Lower leg skin (tissue), 4 donors: ENCODE measurements at regions not wholly inside any gene's neighbourhood (a gene's known extent, or its start where the extent isn't known, plus 50 kb on each side); places are given as distances from the start of the nearest gene placed in this dataset.
"Not testable (repeated sequence)": the region's sequence is repeated elsewhere in the genome, so short reads cannot be mapped to it uniquely, and the experiment has no call there.

Experiments used
- DNase-seq, 2 donors: peaks; one replicate each; pipeline ENCODE4 v3.0.0-alpha.2; 2019; ENCODE audit warnings: low spot score in 2 of 2
- H3K4me3 ChIP-seq: fragments of 200-600 bp; sonication (generic); 2 replicates; pipeline ENCODE4 v1.5.1; 2017; ENCODE audit warnings: mild to moderate bottlenecking, low read depth; ENCODE audit not compliant: poor library complexity, severe bottlenecking
- POLR2A ChIP-seq, 2 donors: fragments of 450-650 bp; IDR thresholded peaks; one replicate each; pipeline ENCODE4 v1.6.1; 2016 to 2017; ENCODE audit warnings: antibody characterized with exemption in 2 of 2, mild to moderate bottlenecking in 1 of 2, moderate library complexity in 1 of 2
- WGBS, 2 donors: methylation state at CpG; one replicate each; pipeline ENCODE4 v1.1.5; 2018; 5-methylcytosine and 5-hydroxymethylcytosine counted together
- intact Hi-C: fragments of 100-400 bp; cut with DNase I; formaldehyde crosslinking; loops from one replicate; pipeline ENCODE4 v1.15.0; 2023; ENCODE audit warnings: low total_unique reads
- TF ChIP-seq, protein P1 (sequence below), 3 donors: fragments of 450-650 bp; IDR thresholded peaks; one replicate each; pipeline ENCODE4 v1.5.1; 2016; ENCODE audit warnings: antibody characterized with exemption in 3 of 3, mild to moderate bottlenecking in 3 of 3, moderate library complexity in 2 of 3

DNA sequence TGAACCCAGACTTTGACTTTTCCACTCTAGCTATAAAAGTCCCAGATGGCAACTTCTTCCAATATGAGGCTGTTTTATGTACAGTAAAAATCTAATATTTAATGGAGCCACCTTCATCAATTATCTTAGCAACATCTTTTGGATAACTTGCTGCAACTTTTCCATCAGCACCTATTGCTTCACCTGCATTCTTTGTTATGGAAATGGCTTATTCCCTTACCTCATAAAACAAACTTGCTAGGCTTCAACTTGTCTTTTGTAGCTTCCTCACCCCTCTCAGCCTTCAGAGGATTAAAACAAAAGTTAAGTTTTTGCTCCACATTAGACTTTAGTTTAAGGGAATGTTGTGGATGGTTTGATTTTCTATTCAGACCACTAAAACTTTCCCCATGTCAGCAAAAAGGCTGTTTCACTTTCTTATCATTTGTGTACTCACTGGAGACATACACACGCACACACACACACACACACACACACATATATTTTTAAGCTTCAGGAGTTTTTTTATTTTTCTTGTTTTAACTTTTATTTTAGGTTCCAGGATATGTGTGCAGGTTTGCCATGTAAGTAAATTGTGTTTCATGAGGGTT is 1296.1 kb upstream of the PABPC4L start:
- no peak overlapping the region for H3K4me3 ChIP-seq
- TF ChIP-seq, protein P1, sequence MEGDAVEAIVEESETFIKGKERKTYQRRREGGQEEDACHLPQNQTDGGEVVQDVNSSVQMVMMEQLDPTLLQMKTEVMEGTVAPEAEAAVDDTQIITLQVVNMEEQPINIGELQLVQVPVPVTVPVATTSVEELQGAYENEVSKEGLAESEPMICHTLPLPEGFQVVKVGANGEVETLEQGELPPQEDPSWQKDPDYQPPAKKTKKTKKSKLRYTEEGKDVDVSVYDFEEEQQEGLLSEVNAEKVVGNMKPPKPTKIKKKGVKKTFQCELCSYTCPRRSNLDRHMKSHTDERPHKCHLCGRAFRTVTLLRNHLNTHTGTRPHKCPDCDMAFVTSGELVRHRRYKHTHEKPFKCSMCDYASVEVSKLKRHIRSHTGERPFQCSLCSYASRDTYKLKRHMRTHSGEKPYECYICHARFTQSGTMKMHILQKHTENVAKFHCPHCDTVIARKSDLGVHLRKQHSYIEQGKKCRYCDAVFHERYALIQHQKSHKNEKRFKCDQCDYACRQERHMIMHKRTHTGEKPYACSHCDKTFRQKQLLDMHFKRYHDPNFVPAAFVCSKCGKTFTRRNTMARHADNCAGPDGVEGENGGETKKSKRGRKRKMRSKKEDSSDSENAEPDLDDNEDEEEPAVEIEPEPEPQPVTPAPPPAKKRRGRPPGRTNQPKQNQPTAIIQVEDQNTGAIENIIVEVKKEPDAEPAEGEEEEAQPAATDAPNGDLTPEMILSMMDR (IDR thresholded peaks at IDR 0.05), result no peak
- no peak for TF ChIP-seq POLR2A (IDR thresholded peaks at IDR 0.05)
- WGBS, 2 donors, result 39 to 89% methylated on average over 1 of the region's 1 CpG
- no peak for DNase-seq
- intact Hi-C loops, result no loop called here

DNA sequence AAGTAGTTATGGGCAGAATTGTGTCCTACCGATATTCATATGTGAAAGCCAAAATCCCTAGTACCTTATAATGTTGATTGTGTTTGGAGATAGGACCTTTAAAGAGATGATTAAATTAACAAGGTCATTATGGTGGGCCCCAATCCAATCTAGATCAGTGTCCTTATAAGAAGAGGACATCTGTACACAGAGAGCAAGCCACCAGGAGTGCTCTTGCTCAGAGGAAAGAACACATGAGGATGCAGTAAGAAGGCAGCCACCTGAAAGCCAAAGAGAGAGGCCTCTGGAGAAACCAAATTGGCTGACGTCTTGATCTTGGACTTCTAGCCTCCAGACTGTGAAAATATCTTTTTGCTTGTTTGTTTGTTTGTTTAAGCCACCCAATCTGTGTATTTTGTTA is 1290.8 kb upstream of the PABPC4L start:
- WGBS, 2 donors, result 74 to 93% methylated on average over 2 of the region's 2 CpGs
- H3K4me3 ChIP-seq, result no peak overlapping the region
- no peak for TF ChIP-seq POLR2A (IDR thresholded peaks at IDR 0.05)
- TF ChIP-seq, protein P1 (IDR thresholded peaks at IDR 0.05), result no peak
- intact Hi-C loops, result no loop called here
- DNase-seq, result no peak

DNA sequence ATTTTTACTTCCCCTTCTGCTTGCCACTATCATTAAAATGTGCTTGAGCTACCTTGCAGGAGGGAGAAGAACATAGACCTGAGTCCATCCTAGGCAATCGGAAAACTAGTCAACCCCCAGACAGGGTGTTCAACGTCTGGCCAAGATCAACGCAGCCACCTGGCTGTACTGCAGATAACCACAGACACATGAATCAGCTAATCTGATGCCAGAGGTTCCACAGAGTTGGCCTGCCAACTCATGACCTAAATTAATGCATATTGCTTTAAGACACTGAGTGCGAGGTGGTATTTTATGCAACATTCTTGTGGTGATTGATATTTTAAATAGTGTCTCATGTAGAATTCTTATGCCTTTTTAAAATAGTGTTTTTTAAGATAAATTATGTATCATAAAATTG is 1283.8 kb upstream of the PABPC4L start:
- intact Hi-C loops, result no loop called here
- no peak for DNase-seq
- TF ChIP-seq, protein P1 (IDR thresholded peaks at IDR 0.05), result no peak
- no peak for TF ChIP-seq POLR2A (IDR thresholded peaks at IDR 0.05)
- 84 to 89% methylated on average over 4 of the region's 4 CpGs for WGBS, 2 donors
- H3K4me3 ChIP-seq, result no peak overlapping the region

DNA sequence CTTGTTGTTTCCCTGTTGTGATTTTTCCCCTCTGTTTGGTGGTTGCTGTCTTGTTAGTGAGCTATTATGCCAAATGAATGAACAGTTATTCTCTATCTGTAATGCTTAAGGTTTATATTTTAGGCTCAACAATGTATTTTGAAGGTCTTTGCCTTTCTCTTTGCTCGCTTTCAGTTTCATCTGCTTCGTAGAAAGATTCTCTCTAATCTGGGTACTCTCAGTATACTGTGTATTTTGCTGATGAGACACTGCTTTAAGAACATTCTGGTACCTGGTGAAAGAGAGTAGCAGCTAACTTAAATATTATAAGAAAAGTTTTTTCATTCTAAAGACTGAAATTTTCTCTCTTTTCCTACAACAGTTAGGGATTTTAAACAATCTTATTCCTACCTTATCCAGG is 1274.7 kb upstream of the PABPC4L start:
- DNase-seq, result no peak
- intact Hi-C loops, result no loop called here
- TF ChIP-seq POLR2A (IDR thresholded peaks at IDR 0.05), result no peak
- TF ChIP-seq, protein P1 (IDR thresholded peaks at IDR 0.05), result no peak
- H3K4me3 ChIP-seq, result no peak overlapping the region
- WGBS, 2 donors, result 75 to 81% methylated on average over 2 of the region's 2 CpGs

DNA sequence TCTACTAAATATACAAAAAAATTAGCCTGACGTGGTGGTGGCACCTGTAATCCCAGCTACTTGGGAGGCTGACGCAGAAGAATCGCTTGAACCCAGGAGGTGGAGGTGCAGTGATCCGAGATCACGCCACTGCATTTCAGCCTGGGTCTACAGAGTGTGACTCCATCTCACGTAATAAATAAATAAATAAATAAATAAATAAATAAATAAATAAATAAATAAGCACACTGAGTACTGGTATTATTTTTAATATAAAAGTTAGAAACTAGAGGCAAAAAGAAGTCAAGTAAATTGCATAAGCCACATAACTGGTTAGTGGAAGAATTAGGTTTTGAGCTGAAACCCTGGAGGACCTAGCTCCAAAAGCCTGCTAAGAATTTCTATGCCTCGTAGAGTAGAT is 1262.7 kb upstream of the PABPC4L start:
- DNase-seq, result no peak
- intact Hi-C loops, result no loop called here
- no peak for TF ChIP-seq POLR2A (IDR thresholded peaks at IDR 0.05)
- TF ChIP-seq, protein P1 (IDR thresholded peaks at IDR 0.05), result no peak
- 80% methylated on average over 7 of the region's 7 CpGs for WGBS, 2 donors
- H3K4me3 ChIP-seq, result no peak overlapping the region

DNA sequence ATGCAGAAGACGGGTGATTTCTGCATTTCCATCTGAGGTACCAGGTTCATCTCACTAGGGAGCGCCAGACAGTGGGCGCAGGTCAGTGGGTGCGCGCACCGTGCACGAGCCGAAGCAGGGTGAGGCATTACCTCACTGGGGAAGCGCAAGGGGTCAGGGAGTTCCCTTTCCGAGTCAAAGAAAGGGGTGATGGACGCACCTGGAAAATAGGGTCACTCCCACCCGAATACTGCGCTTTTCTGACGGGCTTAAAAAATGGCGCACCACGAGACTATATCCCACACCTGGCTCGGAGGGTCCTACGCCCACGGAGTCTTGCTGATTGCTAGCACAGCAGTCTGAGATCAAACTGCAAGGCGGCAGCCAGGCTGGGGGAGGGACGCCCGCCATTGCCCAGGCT is 1246.0 kb upstream of the PABPC4L start:
- intact Hi-C loops, DNase-seq: not testable (repeated sequence)
- WGBS, 2 donors, result 93 to 96% methylated on average over 19 to 20 of the region's 22 CpGs

More for the DNA sequence above, 1246.0 kb upstream of the PABPC4L start:
- H3K4me3 ChIP-seq, result not testable (repeated sequence)
